ENCODE measurements at regions not wholly inside any gene's neighbourhood (a gene's known extent, or its start where the extent isn't known, plus 50 kb on each side); places are given as distances from the start of the nearest gene placed in this dataset.
"Not testable (repeated sequence)": the region's sequence is repeated elsewhere in the genome, so short reads cannot be mapped to it uniquely, and the experiment has no call there.

DNA sequence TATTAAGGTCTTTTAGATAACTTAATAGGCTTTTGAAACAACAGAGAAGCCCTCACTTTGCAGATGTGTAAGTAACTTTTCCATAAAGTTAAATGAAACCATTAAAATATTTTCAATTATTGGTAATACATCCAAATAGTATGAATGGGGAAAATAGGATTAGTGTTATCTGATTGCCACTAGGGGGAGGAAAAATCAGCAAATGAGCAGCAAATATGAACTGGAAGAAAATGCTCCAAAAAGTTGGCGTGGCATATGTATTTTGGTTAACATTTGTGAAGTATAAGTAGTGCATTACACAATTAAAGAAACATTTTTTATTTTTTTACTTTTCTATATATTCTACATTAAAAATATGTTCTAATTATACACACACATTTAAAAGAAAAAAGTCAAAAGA lies 259.8 kb upstream of the ANO5 start:
- DNase-seq: no peak

DNA sequence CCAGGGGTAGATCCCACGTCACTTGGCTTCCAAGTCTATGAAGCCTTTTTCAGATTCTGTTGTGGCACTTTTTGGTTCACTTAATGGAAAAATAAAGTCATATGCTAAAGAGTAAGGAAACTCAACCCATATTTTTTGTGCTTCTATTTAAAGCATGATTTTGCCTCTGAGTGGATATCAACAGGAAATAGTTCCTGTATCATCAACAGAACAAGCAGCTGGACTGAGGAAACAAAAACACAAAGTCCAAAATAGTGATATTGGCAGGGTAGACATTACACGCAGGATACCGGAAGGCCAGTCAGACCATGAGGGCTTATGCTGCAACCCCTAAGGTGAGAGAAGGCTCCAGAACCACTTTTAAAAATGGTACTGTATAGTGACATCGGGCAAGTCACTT lies 248.3 kb upstream of the ANO5 start:
- DNase-seq: no peak

DNA sequence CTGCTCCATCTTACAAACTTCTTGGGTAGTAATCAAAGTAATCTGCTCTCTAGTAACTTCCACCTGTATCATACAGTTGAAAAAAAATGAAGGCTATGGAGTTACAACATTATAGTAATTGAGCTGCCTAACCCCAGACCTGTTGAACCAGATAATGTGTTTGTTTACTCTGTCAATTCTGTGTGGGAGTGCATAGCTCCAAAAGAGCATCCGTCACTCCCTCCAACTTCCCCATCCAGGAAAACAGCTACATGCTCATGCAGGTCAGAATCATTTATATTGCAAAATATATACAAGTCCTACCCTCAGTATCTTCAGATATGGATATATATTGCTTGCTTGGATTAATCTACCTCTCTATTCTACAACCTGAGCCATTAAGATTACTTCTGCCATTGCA lies 244.0 kb upstream of the ANO5 start:
- DNase-seq: no peak

DNA sequence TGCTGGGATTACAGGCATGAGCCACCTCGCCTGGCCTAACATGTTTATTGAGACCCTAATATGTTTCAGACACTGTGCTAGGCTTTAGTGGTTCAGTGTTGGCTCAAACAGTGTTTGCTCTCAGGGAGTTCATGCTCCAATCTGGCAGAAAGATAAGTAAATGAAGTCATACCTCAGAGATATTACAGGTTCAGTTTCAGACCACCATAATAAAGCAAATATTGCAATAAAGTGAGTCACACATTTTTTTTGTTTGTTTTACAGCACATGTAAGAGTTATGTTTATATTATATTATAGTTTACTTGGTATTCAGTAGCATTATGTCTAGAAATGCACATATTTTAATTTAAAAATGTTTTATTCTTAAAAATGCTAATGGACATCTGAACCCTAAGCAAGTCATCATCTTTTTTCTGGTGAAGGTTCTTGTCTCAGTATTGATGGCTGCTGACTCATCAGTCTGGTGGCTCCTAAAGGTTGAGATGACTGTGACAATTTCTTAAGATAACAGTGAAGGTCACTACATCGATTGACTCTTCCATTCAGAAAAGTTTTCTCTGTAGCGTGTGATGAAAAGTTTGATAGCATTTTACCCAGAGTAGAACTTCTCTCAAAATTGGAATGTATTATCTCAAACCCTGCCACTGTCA lies 243.0 kb upstream of the ANO5 start:
- no peak for DNase-seq

DNA sequence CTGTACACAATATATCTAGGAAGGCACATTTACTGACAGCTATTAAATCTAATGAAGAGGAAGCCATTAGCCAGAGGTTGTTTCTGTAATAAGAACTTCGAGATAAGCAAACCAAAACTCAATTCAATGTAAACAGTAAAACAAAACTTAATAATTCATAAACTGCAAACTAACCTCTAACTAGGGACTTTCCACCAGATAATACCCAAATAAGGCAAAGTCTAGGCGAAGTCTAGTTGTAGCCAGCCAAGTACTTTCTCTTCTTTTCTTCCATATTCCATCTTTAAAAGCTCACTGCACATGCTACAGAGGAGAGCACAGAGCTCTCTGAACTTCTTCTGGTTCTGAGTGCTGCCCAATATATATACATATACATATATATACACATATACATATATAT lies 229.9 kb upstream of the ANO5 start:
- DNase-seq: no peak

DNA sequence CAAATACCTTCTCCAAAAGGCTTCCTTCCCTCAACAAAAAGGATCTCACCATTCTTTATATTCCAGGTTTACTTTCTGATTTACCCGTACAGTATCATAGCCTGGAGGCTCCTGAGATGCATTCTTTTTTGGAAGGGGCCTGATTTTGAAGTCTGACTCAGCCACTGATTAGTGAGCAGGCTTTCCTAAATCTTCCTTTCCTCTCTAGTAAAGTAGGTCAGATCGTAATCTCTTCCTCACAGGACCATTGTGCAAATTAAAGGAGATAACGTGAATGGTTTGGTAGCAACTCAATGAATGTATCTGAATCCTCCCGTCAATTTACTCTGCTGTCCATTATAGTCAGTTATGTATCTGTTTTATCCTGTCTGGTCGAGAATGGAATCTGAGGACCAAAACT lies 227.7 kb upstream of the ANO5 start:
- DNase-seq: no peak

DNA sequence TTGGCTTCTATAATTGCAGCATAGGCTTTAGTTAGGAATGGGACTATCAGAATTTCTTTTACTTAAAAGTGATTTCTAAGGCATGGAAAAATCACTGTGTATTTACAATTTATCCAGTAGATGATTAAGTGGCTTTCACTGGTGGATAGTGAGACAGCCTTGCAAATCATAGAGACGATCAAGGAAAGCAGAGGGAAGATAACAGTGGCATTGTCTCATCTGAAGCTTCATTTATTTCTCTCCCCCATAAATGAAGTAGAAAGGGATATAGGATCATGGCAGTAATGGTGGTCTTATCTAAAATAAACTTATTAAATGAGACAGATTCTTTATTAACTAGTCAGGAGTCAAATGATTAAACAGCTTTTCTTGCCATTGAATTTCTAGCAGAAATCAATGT lies 224.2 kb upstream of the ANO5 start:
- no peak for DNase-seq

DNA sequence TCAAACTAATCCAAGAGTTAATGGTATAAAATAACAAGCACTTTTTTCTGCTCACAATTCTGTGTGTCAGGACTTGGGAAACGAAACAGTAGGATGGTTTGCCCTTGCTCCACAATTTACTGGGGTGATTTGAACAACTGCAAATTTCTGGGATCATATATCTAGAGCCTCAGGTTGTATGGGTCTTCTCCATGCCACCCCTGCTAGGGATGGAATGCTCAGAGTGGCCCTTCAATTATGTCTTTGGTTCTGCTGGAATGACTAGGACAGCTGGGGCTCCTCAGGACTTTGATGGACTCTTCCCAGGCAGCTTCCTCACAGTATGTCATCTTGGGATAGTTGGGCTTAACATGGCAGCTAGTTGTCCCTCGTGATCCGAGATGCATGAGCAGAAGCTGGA lies 223.0 kb upstream of the ANO5 start:
- no peak for DNase-seq

DNA sequence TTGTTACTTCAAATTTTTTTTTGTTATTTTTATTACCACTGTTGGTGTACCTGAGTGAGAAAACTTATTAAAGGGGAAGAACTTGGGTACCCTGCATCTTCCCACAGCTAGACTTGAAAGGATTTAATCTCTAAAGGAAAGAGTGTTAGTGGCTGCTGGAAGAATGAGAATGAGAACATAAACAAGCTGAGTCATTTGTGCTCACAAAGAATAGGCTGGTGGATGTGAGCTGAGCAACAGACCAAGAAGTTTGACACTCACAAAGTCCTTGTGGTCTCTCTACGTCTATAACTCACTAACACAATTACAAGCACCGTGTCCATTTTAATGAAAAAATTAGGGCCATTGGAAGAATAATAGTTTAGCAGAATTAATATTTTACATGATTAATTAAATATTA lies 217.6 kb upstream of the ANO5 start:
- DNase-seq: no peak

DNA sequence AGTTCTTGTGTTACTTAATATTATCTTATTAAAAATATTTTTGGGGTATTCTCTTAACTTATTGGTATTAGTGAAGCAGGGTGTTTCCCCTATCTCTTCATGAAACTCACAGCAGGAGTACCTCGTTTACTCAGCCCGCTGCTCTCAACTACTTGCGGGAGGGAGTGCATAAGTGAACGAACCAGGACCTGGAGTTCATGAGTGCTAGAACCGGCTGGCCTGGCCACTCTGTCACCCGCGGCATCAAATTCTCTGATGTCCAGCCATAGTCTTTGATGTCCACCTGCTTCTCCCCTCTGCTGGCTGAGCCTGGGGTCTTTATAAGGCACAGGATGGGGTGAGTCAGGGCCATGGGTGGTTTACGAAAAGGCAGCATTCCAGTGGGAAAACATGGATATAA lies 216.7 kb upstream of the ANO5 start:
- no peak for DNase-seq

DNA sequence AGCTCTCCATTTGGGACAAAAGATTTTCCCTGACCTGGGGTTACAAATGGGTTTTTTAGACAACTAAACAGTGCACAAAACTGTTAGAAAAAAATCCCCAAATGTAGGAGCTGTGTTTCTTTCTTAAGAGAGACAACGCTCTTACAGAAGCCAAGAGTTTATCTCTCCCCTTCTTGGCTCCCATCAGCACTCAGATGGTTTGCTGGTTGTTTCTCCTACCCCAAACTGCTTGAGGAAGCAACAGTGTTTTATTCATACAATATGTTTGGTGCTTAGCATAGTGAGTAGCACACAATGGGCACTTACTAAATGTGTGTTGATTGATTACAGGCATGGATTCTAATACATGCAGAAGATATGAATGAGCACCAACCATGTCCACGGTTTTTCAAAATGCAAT lies 209.5 kb upstream of the ANO5 start:
- DNase-seq: no peak

DNA sequence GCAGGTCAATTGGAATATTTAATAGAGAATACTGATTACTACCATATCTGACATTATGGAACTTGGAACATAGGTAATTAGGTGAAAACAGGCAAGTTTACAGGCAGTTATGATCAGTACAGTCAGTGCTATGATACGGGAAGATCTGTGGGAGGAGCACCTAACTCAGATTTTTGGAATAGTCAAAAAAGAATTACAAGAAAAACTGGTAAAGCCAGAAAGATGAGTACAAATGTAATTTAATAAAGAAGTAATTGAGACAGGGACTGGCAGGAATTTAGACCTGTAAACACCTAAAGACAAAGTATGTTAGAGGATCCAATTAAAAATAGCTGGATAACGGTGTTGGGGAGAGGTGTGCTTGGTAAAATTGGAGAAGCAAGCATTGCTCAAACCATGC lies 206.5 kb upstream of the ANO5 start:
- DNase-seq: no peak

DNA sequence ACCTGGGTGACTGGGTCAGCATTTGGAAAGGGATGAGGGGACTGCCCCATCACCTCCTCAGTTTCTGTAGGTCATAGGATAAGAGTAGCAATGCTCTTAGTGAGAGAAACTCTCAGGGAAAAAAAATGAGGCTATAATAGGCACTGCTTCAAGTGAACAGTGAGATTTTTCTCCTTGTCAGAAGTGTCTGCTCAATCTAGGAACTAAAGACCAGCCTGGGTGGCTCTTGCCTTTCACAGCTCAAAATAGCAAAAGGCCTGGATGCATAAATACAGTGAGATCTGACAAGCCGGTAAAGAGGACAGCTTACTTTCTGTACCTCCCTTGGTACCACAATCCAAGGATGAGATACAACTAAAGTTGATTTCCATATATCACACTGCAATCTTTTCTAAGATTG lies 205.6 kb upstream of the ANO5 start:
- DNase-seq: no peak

DNA sequence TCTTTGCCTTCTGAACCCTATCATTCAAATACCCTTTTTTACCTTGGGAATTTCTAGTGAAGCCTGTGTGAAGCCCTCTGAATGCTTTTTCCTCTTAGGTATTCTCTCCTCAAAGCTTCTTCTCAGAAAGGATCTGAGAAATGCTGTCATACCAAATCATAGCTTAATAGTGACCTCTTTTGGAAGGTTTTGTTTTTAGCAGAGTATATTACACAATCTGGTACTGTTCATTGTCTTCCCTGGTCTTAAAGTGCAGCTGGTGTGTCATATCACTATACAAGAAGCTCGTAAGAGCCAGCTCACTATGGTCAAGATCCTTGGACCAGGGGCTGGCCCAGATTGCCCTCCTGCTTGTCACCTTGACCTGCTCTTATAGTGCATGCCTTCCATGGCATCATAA lies 204.4 kb upstream of the ANO5 start:
- no peak for DNase-seq

DNA sequence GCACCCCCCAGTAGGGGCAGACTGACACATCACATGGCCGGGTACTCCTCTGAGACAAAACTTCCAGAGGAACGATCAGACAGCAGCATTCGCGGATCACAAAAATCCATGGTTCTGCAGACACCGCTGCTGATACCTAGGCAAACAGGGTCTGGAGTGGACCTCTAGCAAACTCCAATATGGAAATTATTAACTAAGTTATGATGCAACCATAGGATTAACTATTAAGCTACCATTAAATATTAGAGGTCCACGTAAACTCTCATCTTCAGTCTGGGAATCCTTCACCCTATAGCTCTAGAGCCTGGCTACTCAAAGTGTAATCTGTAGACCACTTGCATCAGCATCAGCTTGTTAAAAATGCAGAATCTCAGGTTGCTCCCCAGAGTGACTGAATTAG lies 191.1 kb upstream of the ANO5 start:
- not testable (repeated sequence) for DNase-seq

DNA sequence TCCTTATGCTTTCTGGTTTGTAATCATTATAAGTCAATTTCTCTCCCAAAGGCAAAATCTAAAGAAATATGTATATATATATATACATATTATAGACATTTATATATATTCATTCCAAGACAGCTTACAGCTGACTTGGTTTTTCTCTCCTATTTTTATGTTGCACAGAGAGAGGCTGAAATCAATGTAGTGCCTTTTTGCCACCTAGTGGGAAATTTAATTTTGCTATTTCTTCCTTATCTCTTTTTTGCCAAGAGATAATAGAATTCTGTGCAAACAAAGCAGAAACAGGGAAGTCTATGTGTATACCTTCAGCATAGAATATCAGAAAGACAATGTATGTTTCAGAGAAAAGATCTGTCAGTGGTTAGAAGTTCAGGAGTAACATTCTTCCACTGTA lies 186.0 kb upstream of the ANO5 start:
- no peak for DNase-seq

DNA sequence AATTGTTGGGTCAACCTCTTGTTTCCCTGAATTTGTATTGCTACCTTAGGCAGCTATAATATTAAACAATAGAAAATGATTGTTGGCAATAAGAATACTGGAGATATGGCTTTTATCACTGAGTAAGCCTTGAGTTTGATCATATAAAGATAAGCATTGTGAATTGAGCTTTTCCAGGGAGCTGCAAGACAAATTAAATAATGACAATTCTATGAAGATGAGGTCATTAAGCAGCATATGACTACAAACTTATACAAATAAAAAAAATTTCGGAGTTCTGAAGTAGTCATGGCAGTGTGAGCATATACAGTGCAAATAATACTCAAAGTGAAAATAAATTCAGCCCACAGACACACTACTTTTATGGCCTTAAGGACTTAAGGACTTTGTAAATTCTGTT lies 161.1 kb upstream of the ANO5 start:
- no peak for DNase-seq

DNA sequence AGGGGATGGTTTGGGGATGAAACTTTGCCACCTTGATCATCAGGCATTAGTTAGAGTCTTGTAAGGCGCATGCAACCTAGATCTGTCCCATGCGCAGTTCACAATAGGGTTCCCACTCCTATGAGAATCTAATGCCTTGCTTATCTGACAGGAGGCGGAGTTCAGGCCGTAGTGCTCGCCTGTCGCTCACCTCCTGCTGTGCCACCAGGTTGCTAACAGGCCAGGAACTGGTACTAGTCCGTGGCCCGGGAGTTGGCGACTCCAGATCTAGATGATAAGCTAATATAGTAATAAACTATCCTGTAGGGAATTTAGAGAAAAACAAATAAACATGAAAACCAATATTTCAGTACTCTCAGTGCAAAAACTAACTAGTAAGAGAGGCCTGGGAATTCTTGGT lies 155.4 kb upstream of the ANO5 start:
- no peak for DNase-seq

DNA sequence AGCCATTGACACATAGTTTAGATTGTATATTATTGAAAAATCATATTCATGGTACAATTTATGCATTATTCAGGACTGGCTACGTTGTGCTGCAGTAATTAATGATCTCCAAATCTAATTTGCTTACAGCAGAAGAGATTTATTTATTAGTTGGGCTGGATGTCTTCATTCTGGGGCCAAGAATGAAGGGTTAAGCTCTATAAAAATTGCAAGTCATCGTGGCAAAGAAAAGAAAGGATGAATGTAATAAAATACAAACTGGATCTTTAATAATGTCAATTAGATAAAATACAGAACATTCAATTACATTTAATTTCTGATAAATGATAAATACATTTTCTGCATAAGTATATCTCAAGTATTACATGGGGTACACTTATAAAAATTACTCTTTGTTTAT lies 151.8 kb upstream of the ANO5 start:
- DNase-seq: no peak

DNA sequence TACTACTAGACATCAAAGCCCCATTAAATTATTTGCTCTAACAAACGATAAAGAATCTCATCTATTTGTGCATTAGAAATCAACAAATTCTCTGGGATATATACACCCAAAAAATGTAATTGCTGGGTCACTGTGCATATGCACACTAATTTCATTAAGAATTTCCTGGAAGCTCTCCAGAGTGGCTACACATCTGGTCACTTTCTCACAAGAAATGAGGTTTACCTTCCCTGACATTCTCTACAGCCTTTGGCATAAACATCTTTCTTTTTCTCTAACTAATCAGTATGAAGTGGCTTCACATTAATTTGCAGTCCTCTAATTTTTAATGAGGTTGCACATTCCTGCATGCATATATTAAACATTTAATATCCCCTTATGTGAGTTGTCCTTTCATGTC lies 150.8 kb upstream of the ANO5 start:
- DNase-seq: no peak

DNA sequence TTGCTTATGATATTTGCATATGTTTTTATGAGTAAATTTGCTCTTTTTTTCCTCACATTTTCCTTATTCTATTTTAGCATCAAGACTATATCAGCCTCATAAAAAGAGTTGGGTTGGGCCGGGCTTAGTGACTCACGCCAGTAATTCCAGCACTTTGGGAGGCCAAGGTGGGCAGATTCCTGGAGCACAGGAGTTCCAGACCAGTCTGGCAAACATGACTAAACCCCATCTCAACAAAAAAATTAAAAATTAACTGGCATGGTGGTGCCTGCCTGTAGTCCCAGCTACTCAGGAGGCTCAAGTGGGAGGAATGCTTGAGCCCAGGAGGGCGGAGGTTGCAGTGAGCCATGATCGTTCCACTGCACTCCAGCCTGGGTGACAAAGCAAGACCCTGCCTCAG lies 148.8 kb upstream of the ANO5 start:
- no peak for DNase-seq

DNA sequence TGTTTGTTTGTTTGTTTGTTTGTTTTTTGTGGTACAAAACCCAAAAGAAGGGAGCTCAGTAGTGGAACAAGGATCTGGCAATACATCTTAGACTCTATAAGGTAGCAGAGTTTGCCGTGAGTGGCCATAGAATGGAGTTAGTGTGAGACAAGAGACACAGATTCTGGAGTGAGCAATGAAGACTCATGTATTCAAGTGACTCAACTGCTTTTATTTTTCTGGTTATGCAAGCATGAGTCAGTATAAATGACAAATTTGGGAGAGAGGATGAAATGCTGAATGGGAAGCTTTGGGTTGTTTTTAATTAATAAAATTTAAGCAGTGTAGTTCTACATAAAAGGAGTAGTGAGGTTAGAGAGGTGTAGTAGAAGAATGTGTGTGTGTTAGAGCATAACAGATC lies 143.6 kb upstream of the ANO5 start:
- DNase-seq: no peak

DNA sequence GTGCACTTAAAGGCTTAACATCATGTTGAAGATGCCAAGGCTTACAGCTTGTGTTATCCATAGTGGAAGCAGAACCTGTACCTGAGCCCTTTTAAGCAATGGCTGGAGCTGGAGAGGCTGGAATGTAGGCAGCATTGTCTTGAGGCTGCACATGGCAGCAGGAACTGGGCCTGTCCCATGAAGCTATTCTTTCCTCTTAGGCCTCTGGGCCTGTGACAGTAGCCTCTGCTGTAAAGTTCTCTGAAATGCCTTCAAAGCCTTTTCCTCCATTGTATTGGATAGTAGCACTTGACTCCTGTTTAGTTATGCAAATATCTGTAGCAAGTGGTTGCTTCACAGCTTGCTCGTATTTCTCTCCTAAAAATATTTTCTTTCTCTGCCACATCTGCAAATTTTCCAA lies 127.4 kb upstream of the ANO5 start:
- DNase-seq: no peak

DNA sequence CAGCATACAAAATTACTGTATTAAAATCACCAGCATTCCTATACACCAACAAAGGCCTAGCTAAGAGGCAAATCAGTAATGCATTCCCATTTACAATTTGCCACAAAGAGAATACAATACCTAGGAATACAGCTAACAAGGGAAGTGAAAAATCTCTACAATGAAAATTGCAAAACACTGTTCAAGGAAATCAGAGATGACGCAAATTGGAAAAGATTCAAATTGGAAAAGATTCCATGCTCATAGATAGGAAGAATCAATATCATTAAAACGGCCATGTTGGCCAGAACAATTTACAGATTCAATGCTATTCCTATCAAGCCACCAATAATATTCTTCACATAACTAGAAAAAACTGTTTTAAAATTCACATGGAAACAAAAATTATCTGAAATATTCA lies 123.0 kb upstream of the ANO5 start:
- no peak for DNase-seq

DNA sequence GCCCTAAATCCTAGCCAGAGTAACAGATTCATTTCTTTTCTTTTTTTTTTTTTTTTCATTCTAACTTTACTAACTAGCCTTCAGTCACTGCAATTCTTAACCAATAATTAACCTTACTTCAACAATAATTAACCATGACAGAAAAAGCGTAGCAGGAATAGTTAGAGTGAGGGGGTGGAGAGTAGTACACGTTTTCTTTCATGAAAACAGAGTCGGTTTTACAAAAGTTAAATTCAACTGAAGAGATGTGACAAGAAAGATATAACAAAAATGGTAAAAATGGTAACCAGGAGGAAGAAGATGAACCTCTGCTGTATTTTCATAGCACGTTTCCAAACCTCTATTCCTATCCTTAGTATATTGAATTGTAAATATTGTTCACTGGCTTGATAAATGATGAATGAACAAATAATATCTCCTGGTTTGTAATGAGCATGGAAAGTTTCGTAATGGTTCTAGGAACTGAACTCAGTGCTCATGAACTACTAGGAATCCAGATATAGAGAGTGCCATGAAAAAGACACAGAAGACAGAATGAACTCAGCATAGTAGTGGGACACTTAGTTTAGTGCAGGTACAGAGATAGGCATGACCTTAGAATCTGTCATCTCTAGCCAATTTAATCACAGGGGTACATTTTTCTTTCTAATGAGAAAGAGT lies 116.5 kb upstream of the ANO5 start:
- DNase-seq: no peak

All from midbrain (tissue), 1 donor.